ENCODE measurements at regions not wholly inside any gene's neighbourhood (a gene's known extent, or its start where the extent isn't known, plus 50 kb on each side); places are given as distances from the start of the nearest gene placed in this dataset.

DNA sequence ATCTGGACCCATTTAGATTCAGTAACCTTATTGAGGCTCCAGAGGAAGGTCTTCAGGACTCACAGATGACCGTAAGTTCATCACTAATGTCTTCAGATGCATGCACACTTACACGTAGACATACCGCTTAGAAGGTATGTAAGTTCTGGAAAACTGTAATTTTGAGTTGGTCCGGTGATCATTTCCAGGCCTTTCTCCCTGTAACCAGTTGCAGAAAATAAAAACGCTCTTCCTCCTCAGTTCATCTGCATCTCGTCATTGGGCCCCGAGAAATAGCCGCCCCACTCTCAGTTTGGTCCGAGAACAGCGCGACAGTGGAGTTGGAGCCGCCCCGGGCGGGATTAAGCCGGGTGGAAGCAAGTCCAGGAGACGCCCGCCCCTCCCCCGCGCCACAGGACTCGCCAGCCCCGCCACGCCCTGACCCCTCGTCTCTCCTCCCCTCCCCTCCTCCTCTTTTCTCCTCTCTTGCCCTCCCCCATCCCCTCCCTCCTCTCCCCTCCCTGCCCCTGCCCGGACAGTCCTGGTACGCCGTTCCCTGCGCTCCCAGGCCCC, 83.7 kb downstream of the TNFAIP2 start:
- DNase-seq (ENCODE audit: low read depth, low spot score) = no peak

DNA sequence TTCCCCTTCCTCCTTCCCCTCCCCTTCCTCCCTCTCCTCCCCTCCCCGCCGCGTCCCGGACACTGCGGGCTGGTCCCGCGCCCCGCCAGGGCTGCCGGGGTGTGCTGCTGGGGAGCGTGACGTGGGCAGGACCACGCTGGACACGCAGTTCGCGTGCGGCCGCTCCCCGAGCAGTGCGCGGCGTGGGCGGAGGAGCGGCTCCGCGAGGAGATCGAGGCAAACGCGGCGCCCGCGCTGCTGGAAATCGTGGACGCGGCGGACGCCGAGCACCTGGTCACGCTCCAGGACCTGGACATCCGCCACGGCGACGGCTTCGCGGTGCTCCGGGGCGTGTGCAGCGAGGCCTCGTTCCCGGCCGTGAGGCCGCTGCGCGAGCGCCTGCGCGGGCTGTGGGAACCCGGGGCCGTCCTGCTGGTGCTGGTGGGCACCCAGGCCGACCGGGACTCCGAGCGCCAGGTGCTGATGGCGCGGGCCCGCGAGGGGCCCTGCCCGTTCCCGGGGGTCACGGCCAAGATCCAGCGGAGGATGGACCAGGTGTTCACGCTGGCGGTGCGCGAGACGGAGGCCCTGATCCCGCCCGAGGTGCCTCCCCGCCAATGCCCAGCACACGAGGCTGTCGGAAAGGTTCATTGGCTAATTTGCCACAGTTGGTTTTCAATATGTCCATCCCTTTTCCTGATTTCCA, 84.3 kb downstream of the TNFAIP2 start:
- DNase-seq (ENCODE audit: low read depth, low spot score) = no peak

GRCh38 chr14:103209054-103209453, 85.8 kb downstream of the TNFAIP2 start:
- no peak for DNase-seq (ENCODE audit: low read depth, low spot score)

GRCh38 chr14:103209506-103209905, 86.2 kb downstream of the TNFAIP2 start:
- DNase-seq (ENCODE audit: low read depth, low spot score) = no peak

GRCh38 chr14:103213331-103213730, 90.1 kb downstream of the TNFAIP2 start:
- no peak for DNase-seq (ENCODE audit: low read depth, low spot score)

DNA sequence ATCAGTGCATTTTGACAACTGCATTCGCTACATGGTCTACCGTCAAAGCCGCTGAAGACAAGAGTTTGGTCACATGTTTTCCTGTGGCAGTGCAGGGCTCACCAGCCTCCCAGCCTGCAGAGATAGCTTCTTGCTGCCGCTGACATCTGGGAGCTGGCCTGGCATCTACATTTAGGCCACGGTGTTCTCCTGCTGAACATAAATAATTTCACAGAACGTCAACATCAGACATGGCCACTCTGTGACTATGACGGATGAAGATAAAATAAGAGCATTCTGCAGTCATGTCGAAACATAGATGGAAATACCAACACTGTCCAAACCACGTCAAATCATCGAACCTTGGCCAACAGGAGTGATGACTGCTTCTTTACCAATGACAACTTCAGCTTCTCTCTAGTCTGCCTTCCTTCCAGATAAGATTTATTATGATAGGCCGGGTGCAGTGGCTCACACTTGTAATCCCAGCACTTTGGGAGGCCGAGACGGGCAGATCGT, 91.2 kb downstream of the TNFAIP2 start:
- no peak for DNase-seq (ENCODE audit: low read depth, low spot score)

DNA sequence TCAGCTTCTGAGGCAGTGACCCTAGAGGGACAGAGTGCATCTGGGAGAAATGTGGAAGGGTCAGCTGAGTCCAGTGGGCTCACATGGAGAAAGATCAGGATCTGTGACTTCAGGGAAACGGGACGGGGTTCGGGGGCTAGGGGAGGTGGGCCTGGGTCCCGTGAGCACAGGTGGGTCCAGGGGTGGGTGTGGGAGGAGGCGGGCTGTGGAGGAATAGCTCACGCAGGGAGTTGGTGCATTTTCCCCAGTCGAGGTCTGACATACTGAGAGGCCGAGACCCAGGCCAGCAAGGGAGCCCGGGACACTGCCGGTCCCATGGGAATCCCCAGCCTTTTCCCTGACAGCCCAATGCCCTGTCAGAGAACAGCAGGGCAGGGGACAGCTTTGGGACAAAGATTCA, 93.1 kb downstream of the TNFAIP2 start:
- DNase-seq (ENCODE audit: low read depth, low spot score) = no peak

DNA sequence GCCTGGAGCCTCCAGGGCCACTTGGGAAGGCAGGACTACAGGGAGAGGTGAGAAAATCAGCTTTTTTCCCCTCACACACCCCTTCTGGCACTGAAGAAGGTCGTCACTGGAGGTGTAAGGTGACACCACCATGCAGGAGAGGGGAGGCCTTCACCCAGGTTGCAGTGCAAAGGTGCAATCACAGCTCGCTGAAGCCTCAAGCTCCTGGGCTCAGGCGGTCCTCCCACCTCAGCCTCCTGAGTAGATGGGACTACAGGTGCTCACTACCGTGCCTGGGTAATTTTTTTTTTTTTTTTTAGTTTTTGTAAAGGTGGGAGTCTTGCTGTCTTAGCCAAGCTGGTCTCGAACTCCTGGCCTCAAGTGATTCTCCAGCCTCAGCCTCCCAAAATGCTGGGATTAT, 93.6 kb downstream of the TNFAIP2 start:
- no peak for DNase-seq (ENCODE audit: low read depth, low spot score)

DNA sequence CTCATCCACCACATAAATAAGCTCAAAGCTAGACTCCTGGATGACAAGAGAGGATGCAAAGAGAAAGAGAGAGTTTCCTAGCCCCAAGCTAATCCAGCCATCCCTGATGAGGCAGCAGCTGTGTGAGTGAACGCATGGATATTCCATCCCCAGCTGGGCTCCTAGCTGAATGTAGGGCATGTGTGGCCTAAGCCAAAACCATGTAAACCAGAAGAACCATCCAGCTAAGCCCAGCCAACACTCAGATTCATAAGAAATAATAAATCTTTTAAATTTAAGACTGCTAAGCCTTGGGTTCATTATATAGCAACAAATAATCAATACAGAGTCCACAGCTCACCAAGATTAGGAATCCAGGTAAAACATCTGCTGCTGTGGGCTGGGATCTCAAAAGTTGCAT, 94.3 kb downstream of the TNFAIP2 start:
- no peak for DNase-seq (ENCODE audit: low read depth, low spot score)

- no peak for DNase-seq (ENCODE audit: low read depth, low spot score)
These were observed 97.1 kb downstream of the TNFAIP2 start for GRCh38 chr14:103220134-103220981.

GRCh38 chr14:103220982-103221641, 97.9 kb downstream of the TNFAIP2 start:
- DNase-seq (ENCODE audit: low read depth, low spot score) = no peak

GRCh38 chr14:103221781-103222358, 98.6 kb downstream of the TNFAIP2 start:
- DNase-seq (ENCODE audit: low read depth, low spot score) = no peak

GRCh38 chr14:103223818-103224352, 100.6 kb downstream of the TNFAIP2 start:
- DNase-seq (ENCODE audit: low read depth, low spot score) = no peak

GRCh38 chr14:103225062-103225461, 101.8 kb downstream of the TNFAIP2 start:
- no peak for DNase-seq (ENCODE audit: low read depth, low spot score)

DNA sequence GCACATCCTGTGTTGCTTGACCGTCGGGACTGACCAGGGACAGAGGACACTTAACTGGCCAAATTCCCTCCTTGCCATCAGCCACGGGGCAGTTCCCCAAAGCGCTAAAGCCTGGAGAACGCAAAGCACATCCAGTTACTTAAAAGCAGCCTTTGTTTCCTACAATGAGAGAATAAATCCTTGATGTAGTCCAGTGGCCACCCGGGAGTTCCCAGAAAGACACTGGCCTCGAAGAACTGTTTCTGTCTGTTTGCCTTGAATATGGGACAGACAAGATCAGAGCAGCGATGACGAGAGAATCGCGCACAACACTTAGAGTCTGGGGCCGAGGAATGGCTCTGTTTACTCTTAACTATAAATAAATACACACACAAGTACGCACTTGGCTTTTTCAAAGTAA, 102.2 kb downstream of the TNFAIP2 start:
- no peak for DNase-seq (ENCODE audit: low read depth, low spot score)

GRCh38 chr14:103227094-103227768, 104.0 kb downstream of the TNFAIP2 start:
- no peak for DNase-seq (ENCODE audit: low read depth, low spot score)

- DNase-seq (ENCODE audit: low read depth, low spot score) = no peak
These were observed 105.0 kb downstream of the TNFAIP2 start for GRCh38 chr14:103228076-103228806.

DNA sequence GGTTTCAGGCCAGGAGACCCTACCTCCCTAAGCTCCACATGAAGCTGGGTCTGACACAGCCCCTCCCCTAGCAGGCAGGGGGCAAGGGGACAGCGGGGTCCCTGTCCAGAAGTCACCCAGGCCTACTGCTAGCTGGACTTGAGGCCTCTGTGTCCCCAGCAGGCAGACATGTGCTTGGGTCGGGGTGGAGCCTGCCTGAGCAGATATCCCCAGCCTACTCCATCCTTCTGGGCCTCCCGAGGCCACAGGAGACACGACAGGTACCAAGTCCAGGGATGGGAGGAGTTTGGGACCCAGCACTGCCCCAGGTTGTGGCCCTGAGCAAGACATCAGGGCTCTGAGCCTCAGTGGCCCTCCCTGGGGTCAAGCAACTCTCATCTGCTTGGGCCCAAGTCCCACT, 105.2 kb upstream of the EIF5 start:
- DNase-seq (ENCODE audit: low read depth, low spot score) = no peak

DNA sequence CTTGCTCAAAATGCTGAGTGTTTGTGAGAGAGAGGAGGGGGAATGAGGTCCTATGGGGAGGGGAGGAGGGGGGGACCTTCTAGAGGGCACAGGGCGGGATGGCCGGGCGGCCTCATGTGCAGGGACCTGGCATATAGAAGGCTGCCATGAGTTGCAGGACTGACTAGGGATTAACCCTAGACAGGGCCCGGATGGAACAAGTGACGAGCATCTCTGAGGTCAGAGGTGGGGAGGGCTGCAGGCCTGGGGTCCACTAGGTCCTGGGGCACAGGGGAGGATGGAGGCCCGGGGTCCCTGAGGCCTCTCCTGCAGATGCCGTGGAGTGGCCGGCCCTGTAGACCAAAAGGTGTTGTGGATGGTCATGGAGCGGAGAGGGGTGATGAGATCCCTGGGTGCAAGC, 104.0 kb upstream of the EIF5 start:
- no peak for DNase-seq (ENCODE audit: low read depth, low spot score)
